GM19395 (cell line): ENCODE measurements at regions not wholly inside any gene's neighbourhood (a gene's known extent, or its start where the extent isn't known, plus 50 kb on each side); places are given as distances from the start of the nearest gene placed in this dataset.

Source experiments
- ATAC-seq: cut with Tn5 transposase; IDR thresholded peaks from one replicate; pipeline ENCODE4 v1.9.1; 2021; ENCODE audit warnings: mild to moderate bottlenecking, moderate library complexity; ENCODE audit not compliant: unreplicated experiment

DNA sequence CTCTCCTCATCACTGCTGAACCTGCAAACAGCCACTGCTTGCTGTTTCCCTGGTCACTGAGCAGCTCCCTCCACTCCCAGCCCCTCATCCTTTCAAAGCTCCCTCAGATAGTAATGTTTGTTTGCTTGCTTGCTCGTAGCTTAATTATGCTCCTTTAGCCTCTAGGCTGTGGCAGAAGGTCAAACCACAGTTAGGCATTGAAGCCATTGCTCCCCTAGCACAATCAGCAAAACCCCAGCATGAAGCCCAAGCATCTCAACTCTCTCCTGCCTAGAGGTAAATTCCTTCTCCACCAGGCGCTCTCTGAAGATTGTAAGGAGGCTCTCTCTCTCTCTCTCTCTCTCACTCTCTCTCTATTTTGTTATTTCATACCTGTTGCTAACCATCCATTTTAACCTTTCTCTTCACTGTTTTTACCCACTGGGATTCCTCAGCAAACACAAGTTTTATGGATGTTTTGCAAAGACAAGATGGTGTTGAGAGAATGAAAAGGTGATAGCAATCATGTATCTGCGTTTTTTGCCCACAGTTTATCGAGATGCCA, 135.9 kb upstream of the HNRNPA3 start:
- no peak for ATAC-seq

DNA sequence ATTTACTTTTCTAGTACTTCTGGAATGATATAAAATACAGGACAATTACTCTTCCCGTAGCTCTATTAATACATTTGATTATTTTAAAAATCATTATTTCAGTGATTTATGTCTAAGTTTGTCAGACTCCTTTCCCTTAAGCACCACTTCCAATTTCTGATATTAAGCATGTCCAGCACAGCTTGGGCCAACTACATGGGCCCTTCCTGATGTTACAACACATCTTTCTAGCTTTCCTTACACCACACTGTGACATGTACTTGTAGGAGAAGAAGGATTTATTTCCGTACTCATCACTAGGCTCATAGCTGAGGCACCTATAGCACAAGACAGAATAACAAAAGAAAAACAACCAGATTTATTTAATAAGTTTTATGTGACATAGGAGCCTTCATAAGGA, 134.8 kb upstream of the HNRNPA3 start:
- no peak for ATAC-seq

DNA sequence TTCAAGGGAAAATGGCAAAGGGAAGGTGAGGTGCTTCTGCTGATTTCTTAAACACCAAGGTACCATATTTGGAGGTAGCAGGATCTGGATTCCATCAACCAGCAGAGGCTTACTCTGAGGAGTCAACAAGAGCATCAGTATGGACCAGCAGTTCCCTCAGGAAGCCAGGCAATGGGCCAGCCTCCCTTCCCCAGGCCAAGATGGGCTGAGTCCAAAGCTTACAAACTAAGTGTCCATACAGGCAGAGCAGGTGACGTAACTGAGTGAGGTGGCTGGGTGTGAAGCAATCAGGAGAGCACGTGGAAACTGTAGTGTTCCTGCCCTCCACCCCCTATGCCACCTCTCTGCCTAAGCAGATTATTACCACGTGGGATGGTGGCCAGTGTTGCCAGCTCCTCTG, 134.2 kb upstream of the HNRNPA3 start:
- ATAC-seq, result no peak

DNA sequence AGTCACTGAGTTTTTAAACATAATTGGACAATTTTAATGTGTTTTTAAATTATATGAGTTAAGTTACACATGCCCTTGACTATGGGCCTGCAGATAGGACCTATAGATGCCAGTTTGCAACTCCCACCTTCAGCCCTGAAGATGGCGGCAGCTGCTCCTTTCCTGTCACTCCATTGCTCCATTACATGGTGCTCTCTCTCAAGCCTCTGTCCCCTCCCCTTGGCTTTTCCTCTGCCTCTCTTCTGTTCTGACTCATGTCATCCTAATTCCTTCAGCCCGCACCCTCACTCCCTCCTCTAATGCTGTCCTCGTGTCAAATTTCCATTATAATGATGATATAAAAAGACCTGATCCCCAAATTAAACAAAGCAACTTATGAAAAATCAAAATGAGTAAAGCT, 133.7 kb upstream of the HNRNPA3 start:
- no peak for ATAC-seq

DNA sequence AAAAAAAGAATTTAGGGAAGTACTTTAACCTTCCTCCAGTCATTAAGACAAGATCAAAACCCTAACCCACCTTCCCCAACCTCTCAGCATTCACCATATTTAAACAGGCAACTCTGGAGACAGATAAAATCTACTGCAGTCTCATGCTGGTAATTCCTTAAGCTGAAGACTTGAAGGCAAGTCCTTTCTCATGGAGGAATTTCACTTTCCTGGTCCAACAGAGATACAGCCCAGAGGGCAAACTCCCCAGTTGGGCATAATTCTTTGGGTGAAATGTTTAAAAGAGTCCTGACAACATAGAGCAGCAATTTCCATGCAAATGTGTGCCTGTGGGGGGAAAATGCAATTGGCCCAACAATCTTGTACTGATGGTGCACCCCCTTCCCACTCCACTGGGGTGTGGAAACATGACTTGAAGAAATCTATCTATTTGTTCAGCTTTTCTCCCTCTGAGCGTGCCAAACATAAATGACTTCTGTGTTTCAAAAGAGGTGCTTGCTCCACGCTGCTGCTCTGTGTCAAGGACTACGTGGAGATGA, 131.8 kb upstream of the HNRNPA3 start:
- ATAC-seq, result no peak

DNA sequence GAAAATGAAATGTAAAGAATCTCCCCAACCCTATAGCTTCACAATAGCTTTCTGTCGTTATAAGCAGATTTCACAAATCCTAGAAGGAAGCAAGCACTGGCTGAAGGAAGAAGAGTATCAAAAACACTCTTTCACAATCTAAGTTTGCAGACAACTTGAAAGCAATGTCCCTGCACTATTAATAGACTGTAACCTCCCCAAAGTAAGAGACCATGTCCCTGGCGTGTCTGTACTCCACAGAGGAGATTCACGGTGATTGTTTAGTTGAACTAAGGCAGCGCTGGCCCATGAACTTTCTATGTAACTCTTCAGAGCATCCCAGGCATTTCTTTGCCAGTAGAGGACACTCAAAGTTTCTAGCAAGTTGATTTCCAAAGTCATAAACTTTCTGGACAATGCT, 128.0 kb upstream of the HNRNPA3 start:
- ATAC-seq, result no peak

DNA sequence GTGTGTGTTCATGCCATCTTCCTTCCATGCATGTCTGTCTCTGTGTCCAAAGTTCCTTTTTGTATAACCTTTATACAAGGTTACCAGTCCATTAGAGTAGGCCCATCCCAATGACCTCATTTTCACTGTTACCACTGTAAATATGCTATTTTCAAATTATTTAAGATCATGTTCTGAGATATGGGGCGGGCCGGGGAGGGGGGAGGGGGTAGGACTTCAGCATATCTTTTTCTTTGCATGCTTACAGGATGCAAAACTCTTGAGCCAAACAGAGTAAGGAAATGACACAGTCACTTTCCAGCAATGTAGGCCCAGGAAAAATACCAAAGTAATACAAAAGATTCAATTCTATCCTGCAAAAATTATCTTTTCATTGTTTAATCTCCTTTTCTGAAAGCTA, 124.1 kb upstream of the HNRNPA3 start:
- no peak for ATAC-seq

DNA sequence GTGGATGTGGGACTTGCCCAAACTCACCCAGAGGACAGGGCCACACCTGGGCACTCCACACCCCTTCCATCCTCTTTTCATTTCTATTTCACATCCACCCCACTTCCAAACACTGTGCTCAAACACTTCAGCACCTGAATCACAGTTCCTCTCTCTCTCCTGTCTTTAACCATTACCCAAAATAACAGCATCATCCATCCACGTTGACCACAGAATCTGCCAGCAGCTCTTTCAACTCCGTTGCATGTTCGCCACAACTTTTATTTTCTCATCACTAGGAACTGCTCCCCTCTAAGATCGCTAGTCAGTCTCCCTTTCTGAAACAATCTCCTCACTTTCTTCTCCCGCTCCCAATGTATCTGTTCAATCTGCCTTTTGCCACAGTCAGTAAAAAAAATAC, 121.6 kb upstream of the HNRNPA3 start:
- no peak for ATAC-seq

DNA sequence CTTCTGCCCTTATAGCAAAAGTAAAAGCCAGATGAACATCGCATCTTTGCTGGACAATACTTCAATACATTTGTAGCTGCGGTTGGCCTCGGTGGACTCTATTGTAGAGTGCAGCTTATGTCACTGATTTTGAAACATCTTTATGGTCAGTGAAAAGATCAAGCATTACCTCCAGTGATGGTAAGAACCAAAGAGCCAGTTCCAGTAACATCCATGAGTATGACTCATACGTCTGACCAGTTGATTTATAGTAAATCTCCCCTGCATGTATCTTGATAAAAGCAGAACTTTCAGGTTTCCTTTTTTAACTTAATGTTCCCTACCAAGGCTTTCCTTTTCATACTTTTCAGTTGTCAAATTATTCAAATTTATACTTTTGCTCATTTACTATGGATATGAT, 119.2 kb upstream of the HNRNPA3 start:
- ATAC-seq, result no peak

DNA sequence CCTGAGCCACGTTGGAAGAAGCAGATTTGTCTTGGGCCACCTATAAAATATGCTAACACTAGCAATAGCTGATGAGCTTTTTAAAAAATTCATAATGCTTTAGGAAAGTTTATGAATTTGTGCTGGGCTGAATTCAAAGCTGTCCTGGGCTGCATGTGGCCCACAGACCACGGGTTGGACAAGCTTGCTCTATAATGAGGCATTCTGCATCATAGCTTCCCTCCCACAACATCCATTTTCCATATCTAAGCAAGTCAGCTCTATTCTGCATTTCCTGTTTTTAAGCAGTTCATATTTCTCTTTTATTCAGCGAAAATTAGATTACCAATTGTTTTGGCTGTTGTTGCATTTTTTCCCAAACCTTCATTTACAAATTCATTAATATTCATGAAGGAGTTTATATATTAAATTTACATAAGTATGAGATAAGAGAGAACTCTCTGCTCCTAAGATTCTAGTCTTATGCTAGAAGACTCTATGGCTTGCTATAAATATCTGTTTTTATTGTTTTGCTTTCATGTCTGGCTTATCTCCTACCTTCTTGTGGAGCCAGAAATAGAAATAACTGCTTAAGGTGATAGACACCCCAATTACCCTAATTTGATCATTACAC, 114.5 kb upstream of the HNRNPA3 start:
- no peak for ATAC-seq

DNA sequence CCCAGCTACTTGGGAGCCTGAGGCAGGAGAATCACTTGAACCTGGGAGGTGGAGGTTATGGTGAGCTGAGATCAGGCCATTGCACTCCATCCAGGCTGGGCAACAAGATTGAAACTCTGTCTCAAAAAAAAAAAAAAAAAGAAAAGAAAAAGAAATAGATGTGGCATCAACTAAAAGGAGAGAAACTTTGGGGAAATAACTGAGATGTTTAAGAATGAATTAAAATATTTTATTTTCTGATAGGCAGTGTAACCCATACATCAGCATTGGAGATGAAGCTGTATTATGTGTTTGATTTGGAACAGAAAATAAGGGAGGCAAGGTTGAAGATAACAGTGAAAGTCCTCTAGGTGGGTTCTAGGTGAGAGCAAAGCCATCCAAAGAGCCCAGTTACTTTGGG, 110.7 kb upstream of the HNRNPA3 start:
- ATAC-seq, result no peak

DNA sequence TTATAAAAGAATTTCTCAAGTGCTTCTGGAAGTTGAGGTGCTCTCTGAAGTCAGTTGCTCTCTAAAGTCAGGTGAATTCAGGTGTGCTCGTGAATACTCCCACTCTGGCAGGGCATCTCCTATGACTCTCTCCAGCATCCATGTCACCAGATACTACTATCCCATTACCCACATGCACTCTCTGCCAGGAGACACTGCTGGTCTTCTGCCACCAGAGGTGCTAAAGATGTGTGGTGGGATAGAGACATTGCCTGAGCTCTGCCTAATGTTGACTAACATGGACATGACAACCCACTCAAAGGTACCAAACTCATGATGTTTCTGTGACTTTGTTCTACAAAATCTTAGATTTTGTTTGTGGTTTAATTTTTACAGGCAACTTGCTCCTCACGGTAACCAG, 106.4 kb upstream of the HNRNPA3 start:
- no peak for ATAC-seq

DNA sequence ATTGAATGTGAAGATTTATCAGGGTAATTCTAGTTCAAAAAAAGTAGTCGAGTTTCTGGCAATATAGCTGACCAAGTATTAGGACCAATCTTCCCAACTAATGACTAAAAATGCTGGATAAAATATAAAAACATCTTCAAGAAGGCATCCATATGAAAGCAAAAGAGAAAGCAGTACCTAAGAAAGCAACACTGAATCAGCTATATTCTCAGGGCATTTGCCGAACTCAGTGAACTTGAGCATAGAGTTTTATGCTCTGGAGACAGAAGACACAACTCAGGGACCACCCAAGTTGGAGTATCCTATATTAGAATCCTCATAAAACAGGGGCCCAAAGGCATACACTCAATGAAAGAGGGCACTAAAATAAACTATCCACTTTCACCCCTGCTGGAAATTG, 103.7 kb upstream of the HNRNPA3 start:
- no peak for ATAC-seq

DNA sequence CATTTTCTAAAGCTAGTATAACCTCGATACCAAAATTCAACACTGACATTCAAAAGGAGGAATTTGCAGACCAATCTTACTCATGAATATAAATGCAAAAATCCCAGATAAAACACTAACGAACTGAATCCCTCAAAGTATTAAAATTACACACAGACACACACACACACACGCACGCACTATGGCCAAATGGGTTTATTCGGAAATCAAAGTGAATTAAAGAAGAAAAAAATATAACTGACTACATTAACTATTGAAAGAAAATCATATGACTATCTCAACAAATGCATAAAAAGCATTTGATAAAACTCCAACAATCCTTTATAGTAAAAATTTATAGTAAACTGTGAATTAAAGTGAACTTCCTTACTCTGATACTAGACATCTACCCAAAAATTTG, 97.9 kb upstream of the HNRNPA3 start:
- no peak for ATAC-seq

DNA sequence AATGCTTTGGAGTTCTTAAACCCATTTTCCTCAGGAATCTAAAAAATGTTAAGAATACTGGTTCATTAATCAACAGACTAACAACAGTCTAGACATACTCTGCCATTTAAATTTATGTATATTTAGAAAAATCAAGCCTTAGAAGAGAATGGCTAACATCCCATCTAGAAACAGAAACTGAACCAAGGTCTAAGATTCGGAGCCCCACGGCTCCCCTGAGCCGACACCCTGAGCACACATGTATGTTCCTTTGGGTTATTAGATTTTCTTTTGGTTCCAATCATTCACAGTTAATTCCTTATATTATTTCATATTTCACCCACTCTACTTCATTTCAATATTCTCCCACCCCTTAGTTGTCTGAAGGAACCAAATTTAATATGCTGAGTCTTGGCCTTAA, 94.8 kb upstream of the HNRNPA3 start:
- ATAC-seq, result no peak

DNA sequence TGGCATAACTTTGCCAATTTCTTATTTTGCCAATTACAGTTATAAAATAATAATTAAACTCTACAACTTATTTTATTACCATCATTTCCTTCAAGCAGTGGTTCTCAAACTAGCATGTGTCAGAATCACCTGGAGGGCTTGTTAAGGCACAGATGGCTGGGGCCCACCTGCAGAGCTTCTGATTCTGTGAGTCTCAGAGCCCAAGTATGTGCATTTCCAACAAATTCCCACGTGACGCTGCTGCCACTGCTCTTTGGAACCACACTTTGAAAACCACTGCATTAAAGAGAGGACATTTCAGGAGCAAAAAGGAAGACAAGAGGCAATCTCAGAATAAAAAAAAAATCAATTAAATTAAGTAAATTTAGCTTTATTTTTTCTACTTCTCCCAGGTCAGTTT, 94.0 kb upstream of the HNRNPA3 start:
- ATAC-seq, result no peak

DNA sequence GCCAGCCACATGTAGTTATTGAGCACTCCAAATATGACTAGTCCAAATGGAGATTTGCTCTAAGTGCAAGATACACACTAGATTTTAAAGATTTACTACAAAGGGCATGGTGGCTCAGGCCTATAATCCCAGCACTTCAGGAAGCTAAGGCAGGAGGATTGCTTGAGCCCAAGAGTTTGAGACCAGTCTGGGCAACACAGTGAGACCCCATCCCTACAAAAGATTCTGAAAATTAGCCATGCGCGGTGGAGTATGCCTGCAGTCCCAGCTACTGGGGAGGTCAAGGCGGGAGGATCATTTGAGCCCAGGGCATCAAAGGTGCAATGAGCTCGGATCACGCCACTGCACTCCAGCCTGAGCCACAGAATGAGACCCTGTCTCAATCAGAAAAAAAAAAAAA, 93.5 kb upstream of the HNRNPA3 start:
- no peak for ATAC-seq

DNA sequence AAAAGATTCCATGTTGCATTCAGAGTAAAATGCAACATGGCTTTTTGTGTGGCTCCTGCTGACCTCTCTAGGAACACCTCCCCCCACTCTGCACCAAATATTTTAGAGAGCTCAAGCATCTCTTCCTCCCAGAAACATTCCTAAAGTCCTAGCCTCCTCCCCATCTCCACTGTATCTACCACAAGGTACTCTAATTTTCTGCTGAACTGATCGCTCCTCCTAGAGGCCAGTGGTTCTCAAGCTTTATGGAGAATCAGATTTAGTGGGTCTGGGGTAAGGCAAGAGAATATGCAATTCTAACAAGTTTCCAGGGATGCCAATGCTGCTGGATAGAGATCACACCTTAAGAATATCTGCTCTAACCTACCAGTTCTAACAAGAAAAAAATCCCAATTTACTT, 89.5 kb upstream of the HNRNPA3 start:
- ATAC-seq, result no peak

DNA sequence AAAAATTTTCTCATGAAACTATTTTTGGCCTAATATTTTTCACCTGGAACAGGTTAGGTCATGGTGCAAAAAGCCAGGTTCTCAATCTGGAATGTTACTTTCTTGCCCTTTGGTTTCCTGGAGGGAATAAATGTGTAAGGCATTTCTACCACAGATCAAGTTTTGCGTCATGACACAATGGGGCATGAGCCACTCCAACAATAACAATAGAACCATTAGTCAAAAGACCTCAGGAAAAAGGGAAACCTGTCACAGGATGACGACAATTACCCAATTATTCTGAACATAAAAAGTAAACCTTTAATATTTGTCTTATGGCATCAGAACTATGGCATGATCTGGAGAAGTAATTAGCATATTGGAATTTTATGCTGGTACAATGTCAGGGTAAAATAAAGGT, 88.2 kb upstream of the HNRNPA3 start:
- no peak for ATAC-seq

DNA sequence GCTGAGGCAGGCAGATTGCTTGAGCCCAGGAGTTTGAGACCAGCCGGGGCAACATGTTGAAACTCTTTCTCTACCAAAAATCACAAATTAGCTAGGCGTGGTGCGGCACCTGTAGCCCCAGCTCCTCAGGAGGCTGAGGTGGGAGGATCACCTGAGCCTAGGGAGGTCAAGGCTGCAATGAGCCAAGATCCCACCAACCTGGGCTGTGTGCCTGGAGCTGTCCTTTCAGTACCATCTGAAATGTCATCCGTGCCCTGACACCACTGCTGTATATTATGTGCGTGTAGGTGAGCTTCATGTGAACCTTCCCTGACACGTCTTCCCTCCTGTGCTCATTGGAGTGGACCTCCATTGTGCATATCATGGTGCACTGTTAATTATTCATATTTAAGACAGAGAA, 84.8 kb upstream of the HNRNPA3 start:
- ATAC-seq, result no peak

DNA sequence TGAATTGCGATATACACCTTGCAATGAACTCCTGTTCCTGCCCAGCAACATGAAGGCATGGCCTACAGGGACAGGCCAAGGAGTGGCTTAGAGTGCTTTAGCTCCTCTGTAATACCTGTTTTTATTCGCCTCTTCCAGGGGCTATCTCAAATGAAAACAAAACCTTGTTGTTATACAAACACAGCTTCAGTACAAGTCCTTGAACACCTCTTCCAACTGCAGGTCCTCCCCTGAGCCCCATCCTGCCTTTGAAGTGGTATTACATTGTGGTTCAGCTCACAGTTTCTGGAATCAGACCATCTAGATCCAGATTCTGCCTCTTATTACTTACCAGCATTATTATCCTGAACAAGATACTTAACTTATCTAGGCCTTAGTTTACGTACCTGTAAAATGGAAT, 83.0 kb upstream of the HNRNPA3 start:
- ATAC-seq, result no peak

DNA sequence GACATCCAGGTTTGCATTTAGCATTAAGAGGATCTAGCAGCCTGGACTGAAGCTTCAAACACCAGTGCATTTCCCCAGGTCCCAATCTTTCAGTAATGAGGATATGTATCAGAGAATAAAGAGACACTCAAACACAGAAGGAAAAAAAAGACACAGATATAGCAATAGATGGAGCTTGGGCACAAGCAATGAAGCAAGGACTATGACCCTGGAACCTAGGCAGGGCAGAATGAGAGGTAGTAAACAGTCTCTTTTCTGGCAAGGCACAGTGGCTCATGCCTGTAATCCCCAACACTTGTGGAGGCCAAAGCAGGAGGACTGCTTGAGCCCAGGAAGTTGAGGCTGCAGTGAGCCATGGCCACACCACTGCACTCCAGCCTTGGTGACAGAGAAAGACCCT, 80.7 kb upstream of the HNRNPA3 start:
- no peak for ATAC-seq

DNA sequence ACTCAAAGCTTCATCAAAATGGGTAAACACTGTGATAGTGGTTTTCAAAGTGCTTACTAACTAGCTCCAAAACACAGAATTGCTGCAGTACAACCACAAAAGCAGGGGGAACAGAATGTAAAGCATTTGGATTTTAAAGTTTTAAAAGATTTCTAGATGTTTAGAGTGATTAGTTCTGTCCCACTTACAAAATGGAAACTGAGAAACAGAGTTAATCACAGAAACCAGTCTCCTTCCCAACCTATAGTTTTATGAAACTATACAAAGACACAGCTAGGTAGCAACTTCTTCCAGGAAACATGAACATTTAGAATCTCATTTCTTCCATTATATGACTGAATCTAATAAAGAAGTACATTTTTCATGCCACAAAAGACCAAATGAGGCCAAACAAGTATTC, 73.8 kb upstream of the HNRNPA3 start:
- no peak for ATAC-seq
